ENCODE measurements at regions not wholly inside any gene's neighbourhood (a gene's known extent, or its start where the extent isn't known, plus 50 kb on each side); places are given as distances from the start of the nearest gene placed in this dataset.

DNA sequence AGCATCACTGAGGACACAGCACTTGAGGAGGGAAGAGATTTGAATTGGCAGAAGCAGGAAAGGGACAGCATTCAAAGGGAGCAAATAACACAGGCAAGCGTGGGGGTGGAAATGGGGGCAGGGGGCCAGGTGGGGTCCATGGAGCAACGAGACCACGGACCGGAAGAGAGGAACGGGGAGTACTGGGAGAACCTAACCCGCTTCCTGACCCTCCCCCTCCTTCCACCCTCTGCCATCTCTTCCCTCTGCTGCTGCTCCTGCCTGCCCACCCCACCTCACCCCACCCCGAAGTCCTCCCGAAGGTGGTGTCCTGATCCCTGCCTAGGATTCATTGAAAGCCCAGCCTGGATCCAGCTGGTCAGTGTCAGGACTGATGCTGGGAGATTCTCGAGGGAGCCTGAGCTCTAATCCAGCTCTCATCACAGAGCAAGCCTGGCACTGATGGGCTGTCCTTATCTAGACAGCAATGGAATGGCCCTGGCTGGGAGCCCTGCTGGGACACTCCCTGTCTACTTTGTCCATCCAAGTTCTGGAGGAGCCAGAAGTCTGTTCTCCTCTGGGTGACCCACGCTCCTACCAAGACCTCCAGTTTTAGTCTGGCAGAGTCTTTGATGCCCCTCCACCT is 105.0 kb downstream of the TRIM29 start:
- no peak for DNase-seq (ENCODE audit: low read depth)

DNA sequence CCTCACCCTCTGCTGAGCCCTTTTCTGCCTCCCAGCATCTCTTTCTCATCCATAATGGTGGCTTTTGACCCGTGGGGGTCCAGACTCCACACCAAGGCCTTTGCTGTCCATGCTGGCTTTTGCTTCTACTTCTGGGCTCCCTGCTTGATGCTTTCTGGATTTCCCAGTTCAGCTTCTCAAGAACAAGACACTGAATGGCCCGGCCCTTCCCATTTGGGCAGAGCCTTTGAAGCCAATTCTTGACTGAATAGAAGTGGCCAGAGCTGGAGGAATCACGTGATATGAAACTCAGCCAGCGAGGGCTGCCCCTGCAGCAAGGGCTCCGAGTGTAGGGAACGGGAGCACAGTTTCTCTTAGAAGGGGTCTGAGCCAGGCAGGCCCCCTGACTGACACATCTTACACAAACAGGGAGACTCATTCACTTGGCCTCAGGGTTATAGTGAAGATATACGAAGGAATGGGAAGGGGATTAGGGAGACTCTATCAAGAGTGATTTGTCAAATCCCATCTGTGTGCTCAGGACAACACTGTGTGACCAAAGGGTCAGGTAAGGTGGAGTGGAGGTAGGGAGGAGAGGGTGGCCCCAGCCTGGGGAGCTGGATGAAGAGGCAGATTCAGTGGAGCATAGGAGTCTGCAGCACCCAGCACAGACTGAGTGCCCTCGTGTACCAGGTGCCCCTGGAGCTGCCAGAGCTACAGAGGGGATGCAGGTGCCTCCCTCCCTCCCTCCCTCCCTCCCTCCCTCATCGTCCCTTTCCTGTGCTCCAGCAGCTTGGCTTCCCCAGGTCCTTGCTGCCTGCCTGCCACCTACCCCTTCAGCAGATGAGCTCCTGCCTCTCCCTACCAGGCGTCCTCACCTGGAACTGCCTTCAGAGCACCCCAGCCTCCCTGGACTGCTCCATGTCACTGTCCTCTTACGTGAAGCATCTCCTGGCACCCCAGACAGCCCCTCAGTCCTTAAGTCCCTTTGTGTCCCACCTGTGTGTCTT is 106.0 kb downstream of the TRIM29 start:
- DNase-seq (ENCODE audit: low read depth): no peak

DNA sequence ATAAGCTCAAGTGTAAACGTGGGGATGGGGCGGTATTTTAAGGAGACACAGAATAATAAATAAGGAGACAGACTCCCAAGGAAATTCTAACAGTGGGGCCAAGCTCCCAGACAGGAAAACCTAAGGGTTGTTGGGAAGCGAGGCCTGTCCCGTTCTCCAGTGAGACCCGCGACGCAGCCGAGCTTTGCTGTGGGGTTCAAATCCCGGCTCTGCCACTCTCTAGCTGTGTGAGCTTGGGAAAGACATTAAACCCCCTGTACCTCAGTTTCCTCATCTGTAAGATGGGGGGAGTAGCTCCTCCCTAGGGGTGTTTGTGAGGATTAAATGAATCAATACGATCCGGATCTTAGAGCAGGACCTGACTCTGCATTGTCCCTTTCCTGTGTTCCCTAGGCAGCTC is 106.8 kb downstream of the TRIM29 start:
- no peak for DNase-seq (ENCODE audit: low read depth)

DNA sequence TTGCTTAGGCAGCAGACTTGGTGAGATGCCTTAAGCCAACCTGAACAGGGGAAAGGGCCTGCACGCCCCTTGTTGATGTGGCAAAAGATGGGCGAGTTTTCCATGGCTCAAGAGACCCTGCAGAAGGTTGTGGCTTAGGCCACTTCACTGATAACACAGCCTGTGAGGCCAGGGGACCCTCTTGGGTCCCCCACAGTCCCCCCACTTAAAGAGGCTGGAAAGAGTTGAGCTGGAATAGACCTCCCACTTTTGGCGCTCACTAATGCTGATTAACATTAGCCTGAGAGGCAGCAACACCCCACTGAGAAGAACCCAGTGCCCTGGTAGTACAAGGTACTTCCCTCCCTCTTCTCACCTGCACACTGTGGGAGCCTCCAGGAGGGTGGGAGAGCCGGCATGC is 107.5 kb downstream of the TRIM29 start:
- no peak for DNase-seq (ENCODE audit: low read depth)

DNA sequence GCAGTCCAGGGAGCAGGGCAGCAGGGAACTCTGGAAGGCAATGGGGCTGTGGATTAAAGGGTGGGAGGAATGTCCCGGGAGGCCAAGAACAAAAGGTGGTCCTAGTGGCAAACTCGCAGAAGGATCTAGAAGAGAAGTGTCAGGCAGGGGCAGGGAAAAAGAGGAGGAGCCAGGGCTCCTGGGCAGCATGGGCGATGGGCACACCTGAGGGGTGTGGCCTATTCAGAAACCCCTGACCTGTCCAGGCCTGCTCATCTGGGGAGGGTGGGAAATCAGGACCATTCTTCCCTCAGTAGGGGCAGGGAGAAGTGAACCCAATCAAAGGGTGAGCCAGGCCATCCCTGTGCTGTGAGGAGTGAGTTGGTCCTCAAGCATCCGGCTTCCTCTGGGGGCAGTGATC is 108.6 kb downstream of the TRIM29 start:
- no peak for DNase-seq (ENCODE audit: low read depth)

DNA sequence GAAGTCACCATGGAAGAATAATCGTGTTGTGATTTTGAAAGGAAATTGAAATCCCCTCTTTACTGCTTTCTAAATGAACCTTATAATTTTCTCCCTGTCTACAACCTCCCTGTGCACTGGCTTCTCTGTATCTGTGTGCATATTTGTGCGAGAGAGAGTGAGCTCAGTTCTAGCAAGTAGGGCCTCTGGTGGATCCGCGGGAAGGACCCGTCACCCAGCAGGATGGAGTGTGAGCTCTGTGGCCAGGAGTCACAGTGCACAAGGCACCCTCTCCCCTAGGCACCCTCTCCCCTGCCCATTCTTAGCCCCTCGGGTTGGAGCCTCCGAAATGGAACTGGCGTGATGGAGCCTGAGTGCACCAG is 109.0 kb downstream of the TRIM29 start:
- no peak for DNase-seq (ENCODE audit: low read depth)

DNA sequence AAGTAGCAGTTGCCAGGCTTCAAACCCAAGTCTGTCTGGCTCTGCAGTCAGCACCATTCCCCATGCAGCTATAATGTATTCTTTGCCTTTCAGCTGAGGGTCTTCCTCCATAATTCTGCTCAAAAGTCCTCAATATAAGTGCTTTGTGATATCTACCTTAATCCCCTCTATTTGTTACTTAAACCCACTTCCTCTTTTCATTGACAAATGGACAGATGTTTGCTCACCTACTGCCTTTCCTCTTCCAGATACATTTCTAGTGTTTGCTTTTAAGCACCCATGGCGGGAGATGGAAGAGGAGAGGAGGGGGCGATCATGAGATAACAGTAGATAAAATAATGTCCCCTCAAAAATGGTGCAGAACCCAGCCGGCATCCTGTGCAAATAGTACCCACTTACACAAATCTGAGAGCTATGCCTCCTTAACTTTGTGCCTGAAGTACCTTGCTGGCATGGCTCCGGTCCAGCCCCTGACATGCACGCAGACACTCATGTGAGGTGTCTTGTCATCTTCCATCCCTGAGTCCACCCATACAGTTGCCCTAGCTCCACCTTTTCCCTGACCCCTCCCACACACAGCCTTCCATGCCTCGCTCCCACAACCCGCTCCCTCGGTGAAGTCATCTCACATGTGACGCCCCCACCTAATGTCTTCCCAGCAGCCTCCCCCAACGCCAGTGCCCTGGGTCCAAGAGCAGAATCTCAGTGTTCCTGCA is 109.6 kb downstream of the TRIM29 start:
- no peak for DNase-seq (ENCODE audit: low read depth)

DNA sequence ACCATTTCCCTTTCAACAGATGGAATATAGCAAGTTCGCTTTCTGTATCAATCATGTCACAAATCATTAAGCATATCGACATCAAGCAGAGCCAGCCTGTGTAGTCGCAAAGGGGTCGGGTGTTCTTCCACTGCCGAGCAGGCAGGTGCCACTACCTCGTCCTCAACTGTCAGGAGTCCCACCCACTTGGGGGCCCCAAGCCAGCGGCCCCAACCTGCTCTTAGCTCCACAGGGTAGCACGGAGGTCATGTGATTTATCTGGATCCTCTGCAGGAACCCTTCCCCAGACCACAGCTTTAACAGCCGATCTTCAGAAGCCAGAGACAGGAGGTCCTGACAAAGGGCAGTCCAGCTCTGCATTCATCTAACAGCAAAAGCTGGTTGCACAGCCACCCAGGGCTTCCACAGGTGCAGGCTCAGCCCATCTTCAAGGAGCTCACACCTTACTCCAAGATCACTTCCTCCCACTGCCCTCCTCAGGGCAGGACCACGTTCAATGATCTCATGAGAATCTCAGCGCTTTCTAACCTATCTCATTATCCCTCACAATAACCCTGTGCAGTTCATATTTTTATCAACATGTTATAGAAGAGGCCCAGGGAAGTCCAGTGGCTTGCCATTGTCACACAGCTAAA is 110.2 kb downstream of the TRIM29 start:
- DNase-seq (ENCODE audit: low read depth): no peak

DNA sequence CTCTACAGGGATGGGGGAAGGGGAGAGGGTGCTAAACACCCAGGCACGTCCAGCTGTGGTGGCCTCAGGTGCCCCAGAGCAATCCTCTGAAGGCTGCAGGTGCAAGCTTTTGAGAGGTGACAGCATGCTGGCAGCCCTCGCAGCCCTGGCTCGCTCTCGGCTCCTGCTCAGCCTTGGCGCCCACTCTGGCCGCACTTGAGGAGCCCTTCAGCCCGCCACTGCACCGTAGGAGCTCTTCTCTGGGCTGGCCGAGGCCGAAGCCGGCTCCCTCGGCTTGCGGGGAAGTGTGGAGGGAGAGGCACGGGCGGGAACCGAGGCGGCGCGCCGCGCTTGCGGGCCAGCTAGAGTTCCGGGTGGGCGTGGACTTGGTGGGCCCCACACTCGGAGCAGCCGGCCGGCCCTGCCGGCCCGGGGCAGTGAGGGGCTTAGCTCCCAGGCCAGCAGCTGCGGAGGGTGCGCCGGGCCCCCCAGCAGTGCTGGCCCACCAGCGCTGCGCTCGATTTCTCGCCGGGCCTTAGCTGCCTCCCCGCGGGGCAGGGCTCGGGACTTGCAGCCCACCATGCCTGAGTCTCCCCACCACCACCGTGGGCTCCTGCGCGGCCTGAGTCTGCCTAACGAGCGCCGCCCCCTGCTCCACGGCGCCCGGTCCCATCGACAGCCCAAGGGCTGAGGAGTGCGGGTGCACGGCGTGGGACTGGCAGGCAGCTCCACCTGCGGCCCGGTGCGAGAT is 112.1 kb downstream of the TRIM29 start:
- DNase-seq (ENCODE audit: low read depth): no peak

DNA sequence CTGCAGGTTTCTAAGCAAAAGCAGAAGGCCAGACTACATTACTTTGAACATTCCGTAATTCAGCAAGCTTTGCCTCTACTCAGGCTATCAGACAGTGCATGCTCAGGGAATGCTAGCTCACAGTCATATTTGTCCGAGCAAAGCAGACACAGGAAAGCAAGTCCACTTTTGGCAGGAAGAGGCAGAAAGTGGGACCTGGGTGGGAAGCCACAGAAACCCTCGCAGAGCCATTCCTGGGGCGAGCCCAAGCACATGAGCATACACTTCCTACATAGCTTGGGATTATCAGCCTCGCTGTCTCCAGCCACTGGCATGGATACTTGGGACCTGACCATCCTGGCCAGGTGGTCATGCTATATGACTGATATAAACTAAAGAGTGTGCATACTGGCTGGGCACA is 113.3 kb downstream of the TRIM29 start:
- no peak for DNase-seq (ENCODE audit: low read depth)

DNA sequence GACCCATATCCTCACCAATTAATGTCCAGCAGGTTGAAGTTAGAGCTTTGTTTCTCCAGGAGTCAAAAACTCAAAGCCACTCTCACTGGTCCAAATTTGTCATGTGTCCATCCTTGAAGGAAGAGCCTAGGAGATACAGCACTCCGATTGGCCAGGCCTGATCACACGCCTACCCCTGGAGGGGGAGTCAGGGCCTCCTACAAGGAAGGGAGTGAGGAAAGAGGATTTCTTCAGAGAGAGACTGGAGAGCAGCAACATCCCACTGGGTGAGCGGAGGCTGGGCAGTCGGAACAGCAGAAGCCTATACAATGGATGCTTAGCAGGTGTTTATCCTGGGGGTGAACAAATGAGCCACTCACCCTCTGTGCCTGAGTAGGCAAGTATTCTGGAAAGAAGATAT is 113.9 kb downstream of the TRIM29 start:
- no peak for DNase-seq (ENCODE audit: low read depth)

DNA sequence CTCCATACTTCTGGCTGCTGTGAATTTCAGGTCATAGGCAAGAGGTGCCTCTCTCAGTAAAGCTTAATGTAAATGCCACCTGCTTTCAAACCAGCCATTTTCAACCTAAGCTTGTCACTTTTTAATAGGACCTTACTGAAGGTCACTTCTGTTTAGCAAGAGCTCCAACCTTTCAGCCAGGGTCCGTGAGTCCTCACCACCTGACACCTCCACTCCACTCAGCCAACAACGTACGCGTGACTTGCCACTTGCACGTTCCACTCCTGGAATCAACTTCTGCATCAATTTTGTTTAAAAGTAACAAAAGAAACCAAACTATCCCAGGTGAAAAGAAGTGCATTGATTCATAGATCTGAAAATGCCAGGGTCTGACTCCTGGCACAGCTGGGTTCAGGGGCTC is 114.4 kb downstream of the TRIM29 start:
- DNase-seq (ENCODE audit: low read depth): no peak

DNA sequence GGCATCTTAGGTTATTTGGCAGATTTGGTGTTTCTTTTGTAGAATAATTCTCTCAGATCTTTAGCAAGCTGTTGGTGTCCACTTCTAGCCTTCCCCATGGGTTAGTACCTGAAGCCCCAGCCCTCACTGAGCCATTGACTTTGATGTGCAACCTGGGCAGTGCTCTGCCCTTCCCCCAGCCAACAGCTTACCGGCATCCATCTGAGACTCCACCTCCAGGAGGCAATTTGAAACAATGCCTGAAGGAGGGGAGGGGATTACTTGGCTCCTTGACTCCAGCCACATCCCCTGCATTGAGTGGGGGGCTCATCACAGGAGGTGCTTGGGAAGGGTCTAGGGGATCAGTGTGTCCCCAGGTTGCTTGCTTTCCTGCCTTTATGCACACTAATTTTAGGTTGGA is 114.8 kb downstream of the TRIM29 start:
- no peak for DNase-seq (ENCODE audit: low read depth)

DNA sequence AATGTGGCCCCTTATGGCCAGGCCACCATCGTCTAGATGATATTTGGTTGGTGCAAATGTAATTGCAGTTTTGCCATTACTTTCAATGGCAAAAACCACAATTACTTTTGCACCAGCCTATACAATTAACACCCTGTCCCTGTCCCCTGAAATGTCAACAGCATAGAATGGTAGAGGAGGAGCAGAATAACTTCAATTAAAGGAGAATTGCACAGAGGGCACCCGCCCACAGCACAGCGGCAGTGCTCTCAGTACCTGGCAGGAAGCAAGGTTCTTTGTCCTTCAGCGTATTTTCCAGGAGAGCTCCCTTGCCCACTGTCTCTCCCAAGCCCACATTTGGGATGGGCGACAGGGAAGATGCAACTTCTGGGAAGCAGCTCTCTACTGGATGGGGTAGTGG is 115.3 kb downstream of the TRIM29 start:
- DNase-seq (ENCODE audit: low read depth): no peak

DNA sequence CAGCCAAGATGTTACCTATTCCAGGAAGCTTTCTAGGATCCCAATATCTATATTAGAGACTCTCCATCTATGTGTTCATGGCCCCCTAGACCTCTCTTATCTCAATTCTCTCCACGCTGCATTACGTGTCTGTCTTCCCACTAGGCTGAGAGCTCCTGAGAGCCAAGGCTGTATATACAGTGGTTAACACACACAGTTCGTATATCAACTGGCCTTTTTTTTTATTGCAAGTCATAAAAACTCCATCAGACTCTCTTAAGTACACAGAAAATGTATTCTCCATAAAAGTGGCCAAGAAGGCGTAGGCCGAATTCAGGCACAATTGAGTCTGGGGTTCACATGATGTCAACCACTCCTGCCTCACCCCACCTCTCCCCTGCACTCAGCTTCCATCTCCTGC is 115.9 kb downstream of the TRIM29 start:
- no peak for DNase-seq (ENCODE audit: low read depth)

DNA sequence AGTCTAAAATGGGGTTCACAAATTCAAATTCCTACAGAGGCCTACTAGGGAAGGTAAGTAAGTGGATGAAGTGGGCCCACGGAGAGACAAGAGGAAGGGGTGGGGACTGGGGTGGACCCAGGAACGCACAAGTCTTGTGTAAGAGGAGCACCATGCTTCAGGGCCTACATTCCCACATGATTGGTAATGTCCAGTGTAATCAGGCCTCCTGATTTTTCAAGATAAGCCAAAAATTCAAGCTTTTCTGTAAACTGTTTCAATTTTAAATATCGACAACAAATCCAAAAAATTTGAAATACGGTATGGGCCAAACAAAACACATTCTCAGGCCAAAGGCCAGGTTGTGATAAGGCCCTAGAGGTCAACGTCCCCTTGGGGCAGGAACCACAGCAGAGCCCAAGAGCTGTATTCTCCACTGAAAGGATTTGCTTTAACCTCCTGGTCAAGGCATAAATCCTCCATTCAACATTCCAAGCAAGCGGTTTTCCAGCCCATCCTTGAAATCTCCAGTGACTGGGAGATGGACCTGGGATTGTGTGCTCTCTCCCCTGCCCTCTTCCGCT is 116.4 kb downstream of the TRIM29 start:
- DNase-seq (ENCODE audit: low read depth): no peak

DNA sequence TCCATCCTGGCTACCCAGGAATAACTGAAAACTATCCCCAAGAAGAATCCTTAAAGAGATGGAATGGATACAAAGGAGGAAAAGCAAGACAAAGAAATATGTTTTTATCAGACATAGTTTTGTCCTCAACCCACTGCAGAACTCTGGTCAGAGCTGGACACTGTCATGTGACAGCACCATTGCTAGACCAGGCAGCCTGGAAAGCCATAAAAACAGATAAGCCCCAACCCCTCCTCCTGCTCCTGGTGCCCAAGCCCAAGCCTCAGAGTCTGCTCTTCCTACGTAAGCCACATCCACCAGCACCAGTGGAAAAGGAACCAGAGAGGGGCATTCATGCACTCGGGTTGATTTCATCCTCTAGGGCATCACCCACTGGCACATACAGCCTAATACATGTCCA is 116.9 kb downstream of the TRIM29 start:
- DNase-seq (ENCODE audit: low read depth): no peak

DNA sequence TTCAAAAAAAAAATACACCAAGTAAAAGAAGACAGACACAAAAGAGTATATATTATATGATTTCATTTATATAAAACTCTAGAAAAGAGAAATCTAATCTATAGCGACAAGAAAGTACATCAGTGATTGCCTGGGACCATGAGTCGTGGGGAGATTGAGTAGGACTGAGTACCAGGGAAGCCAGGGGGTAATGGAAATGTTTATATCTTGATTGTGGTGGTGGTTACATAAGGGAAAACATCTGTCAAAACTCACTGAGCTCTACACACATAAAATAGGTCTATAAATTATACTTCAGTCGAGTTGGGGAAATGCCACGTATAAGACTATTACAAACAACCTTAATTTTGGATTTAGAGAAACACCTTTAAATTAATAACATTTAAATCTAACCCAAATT is 117.4 kb downstream of the TRIM29 start:
- no peak for DNase-seq (ENCODE audit: low read depth)

DNA sequence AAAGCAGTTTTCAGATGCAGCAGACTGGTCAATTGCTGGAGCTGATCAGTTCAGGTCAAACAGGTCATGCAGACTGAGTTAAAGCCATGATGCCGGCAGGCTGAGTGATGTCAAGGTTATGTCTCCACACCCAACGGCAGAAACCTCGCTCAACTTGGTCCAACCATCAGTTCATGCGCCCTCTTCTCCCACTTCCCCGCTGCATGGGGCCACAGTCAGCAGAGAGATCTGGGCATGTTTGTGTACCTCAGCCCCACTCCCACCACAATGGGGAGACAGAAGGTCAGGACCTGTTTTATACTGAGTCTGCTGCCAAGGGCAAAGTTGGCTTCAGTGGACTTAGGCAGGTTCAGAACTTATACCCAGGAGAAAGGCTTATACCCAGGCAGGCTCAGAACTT is 118.7 kb downstream of the TRIM29 start:
- no peak for DNase-seq (ENCODE audit: low read depth)

DNA sequence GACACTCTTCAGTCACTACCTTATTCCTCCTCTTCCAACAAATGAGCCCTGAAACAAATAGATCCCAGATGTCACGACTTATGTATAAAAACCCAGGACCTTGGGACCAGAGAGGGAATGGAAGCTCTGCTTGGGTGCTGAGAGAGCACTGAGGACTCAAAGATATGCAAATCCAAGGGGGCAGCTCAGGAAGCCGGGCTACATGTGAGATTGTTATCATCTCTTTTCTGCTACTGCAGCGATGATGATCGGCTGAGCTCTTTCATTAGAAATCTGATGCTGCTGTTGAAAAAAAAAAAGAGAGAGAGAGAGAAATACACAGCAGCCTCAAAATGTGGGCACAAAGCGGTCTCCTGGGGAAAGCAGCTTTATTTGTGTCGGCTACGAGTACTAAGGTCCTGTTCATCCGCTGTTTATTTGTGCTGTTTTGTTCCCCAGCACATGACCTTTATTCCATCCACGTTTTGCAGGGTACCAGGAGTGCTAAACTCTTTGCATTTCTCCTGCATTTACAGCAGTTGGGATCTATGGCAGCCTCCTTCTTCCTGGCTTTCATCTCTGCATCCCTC is 120.2 kb downstream of the TRIM29 start:
- no peak for DNase-seq (ENCODE audit: low read depth)
